Esophagus squamous epithelium (tissue), 5 donors: ENCODE measurements at regions not wholly inside any gene's neighbourhood (a gene's known extent, or its start where the extent isn't known, plus 50 kb on each side); places are given as distances from the start of the nearest gene placed in this dataset.

ENCODE experiments used
- DNase-seq: peaks from one replicate; lab custom pipeline; 2025; lab: John Stamatoyannopoulos, UW
- H3K27ac ChIP-seq, 4 donors: fragments of 200-600 bp; sonication (generic); one replicate each; pipeline ENCODE4 v1.5.1; 2016 to 2019; ENCODE audit warnings: mild to moderate bottlenecking in 1 of 4
- H3K27me3 ChIP-seq, 4 donors: fragments of 200-600 bp; sonication (generic); 1 replicate in 3 of 4; 2 replicates in 1 of 4; pipeline versions ENCODE4 v1.5.1 to v1.6.0; 2017 to 2021; ENCODE audit warnings: antibody characterized with exemption in 1 of 4
- H3K36me3 ChIP-seq, 3 donors: fragments of 200-600 bp; sonication (generic); one replicate each; pipeline ENCODE4 v1.5.1; 2016 to 2019
- H3K4me1 ChIP-seq, 3 donors: fragments of 200-600 bp; sonication (generic); one replicate each; pipeline ENCODE4 v1.5.1; 2017 to 2019
- H3K4me3 ChIP-seq, 4 donors: fragments of 200-600 bp; sonication (generic); 1 replicate in 3 of 4; 2 replicates in 1 of 4; pipeline ENCODE4 v1.5.1; 2016 to 2019; ENCODE audit warnings: mild to moderate bottlenecking in 2 of 4, moderate library complexity in 1 of 4
- H3K9me3 ChIP-seq, 3 donors: fragments of 200-600 bp; sonication (generic); one replicate each; pipeline ENCODE4 v1.5.1; 2016 to 2019
- CTCF ChIP-seq, 6 experiments: fragments of 450-650 bp in 4 of 6; fragments of 200-600 bp in 2 of 6; sonication (generic) in 2 of 6; IDR thresholded peaks; one replicate each; pipeline ENCODE4 v1.5.1; 2016 to 2019; ENCODE audit warnings: antibody characterized with exemption in 6 of 6, mild to moderate bottlenecking in 4 of 6, moderate library complexity in 4 of 6
- POLR2A ChIP-seq, 4 donors: fragments of 450-650 bp; IDR thresholded peaks; one replicate each; pipeline ENCODE4 v1.6.1; 2017; ENCODE audit warnings: antibody characterized with exemption in 4 of 4, mild to moderate bottlenecking in 4 of 4, moderate library complexity in 3 of 4
- WGBS, 2 donors: methylation state at CpG; one replicate each; pipeline ENCODE4 v1.1.5; 2018; 5-methylcytosine and 5-hydroxymethylcytosine counted together
- intact Hi-C: fragments of 100-400 bp; cut with DNase I; formaldehyde crosslinking; loops from one replicate; pipeline ENCODE4 v1.15.0; 2022
- donor health status: DM: yes; HTN: yes; CAD: no.

- H3K27me3 ChIP-seq, result peaks cover 0 to 9% (median 0%) of the 10 kb centered on the region in 4 donors
- H3K36me3 ChIP-seq, result no peaks in the 10 kb centered on the region
- DNase-seq, result no peak
- H3K4me1 ChIP-seq, result no peaks in the 10 kb centered on the region
- no peak overlapping the region for H3K4me3 ChIP-seq
- no peak overlapping the region for H3K27ac ChIP-seq
- no peak for TF ChIP-seq CTCF (IDR thresholded peaks at IDR 0.05)
- TF ChIP-seq POLR2A (IDR thresholded peaks at IDR 0.05), result no peak
- intact Hi-C loops, result no loop called here
- no peaks in the 10 kb centered on the region for H3K9me3 ChIP-seq
- WGBS, 2 donors, result 6 to 18% methylated on average over 1 of the region's 1 CpG
These were observed 98.0 kb upstream of the KCNJ6 start for GRCh38 chr21:38014298-38014697.

- Histone ChIP-seq H3K4me3 (no peak overlapping the region), H3K27ac (no peak overlapping the region), H3K9me3 (no peaks in the 10 kb centered on the region), H3K36me3 (no peaks in the 10 kb centered on the region), H3K4me1 (no peaks in the 10 kb centered on the region), H3K27me3 (peaks cover 0 to 29% (median 3%) of the 10 kb centered on the region in 4 donors)
- intact Hi-C loops, result no loop called here
- WGBS, 2 donors, result 60 to 73% methylated on average over 5 of the region's 6 CpGs
- no peak for TF ChIP-seq POLR2A (IDR thresholded peaks at IDR 0.05)
- no peak for TF ChIP-seq CTCF (IDR thresholded peaks at IDR 0.05)
- DNase-seq, result no peak
These were observed 111.7 kb upstream of the KCNJ6 start for GRCh38 chr21:38027901-38028498.

- H3K27me3 ChIP-seq, result peaks cover 0 to 21% (median 0%) of the 10 kb centered on the region in 4 donors
- DNase-seq, result no peak
- no peak overlapping the region for H3K4me3 ChIP-seq
- no peak overlapping the region for H3K27ac ChIP-seq
- H3K9me3 ChIP-seq, result no peaks in the 10 kb centered on the region
- WGBS, 2 donors, result 56 to 57% methylated on average over 4 of the region's 4 CpGs
- intact Hi-C loops, result no loop called here
- H3K4me1 ChIP-seq, result no peaks in the 10 kb centered on the region
- H3K36me3 ChIP-seq, result no peaks in the 10 kb centered on the region
- TF ChIP-seq POLR2A (IDR thresholded peaks at IDR 0.05) (no peak), CTCF (IDR thresholded peaks at IDR 0.05) (no peak)
These were observed 116.0 kb upstream of the KCNJ6 start for GRCh38 chr21:38032082-38032801.

GRCh38 chr21:38036016-38036415 lies 119.8 kb upstream of the KCNJ6 start:
- TF ChIP-seq CTCF (IDR thresholded peaks at IDR 0.05), result no peak
- no peak for TF ChIP-seq POLR2A (IDR thresholded peaks at IDR 0.05)
- Histone ChIP-seq H3K4me1 (no peaks in the 10 kb centered on the region), H3K27me3 (peaks cover 0 to 16% (median 0%) of the 10 kb centered on the region in 4 donors), H3K9me3 (no peaks in the 10 kb centered on the region), H3K4me3 (no peak overlapping the region), H3K36me3 (no peaks in the 10 kb centered on the region), H3K27ac (no peak overlapping the region)
- intact Hi-C loops, result no loop called here
- DNase-seq, result no peak
- 94% methylated on average over 7 of the region's 7 CpGs for WGBS, 2 donors

GRCh38 chr21:38037416-38037815 lies 121.2 kb upstream of the KCNJ6 start:
- intact Hi-C loops, result no loop called here
- TF ChIP-seq POLR2A (IDR thresholded peaks at IDR 0.05) (no peak), CTCF (IDR thresholded peaks at IDR 0.05) (no peak)
- H3K27ac ChIP-seq, result no peak overlapping the region
- H3K36me3 ChIP-seq, result no peaks in the 10 kb centered on the region
- 19 to 24% methylated on average over 3 of the region's 3 CpGs for WGBS, 2 donors
- peaks cover 0 to 16% (median 0%) of the 10 kb centered on the region in 4 donors for H3K27me3 ChIP-seq
- DNase-seq, result no peak
- no peaks in the 10 kb centered on the region for H3K4me1 ChIP-seq
- H3K9me3 ChIP-seq, result no peaks in the 10 kb centered on the region
- no peak overlapping the region for H3K4me3 ChIP-seq
